Endothelial cell of umbilical vein (primary cell): ENCODE measurements at regions not wholly inside any gene's neighbourhood (a gene's known extent, or its start where the extent isn't known, plus 50 kb on each side); places are given as distances from the start of the nearest gene placed in this dataset.

Experiments
- CTCF ChIP-seq, 2 donors: IDR thresholded peaks; 1 replicate in 1 of 2; 2 replicates in 1 of 2; pipeline ENCODE4 v1.5.1; 2011; ENCODE audit warnings: low read length in 2 of 2, mild to moderate bottlenecking in 2 of 2, moderate library complexity in 2 of 2, control low read depth in 1 of 2, inconsistent platforms in 1 of 2, low read depth in 1 of 2; ENCODE audit not compliant: insufficient read depth in 1 of 2; ENCODE audit errors: extremely low read depth in 1 of 2
- EZH2 ChIP-seq: IDR thresholded peaks from 2 replicates; pipeline ENCODE4 v1.6.1; 2012; ENCODE audit warnings: borderline replicate concordance, low read depth, mild to moderate bottlenecking, moderate library complexity, low read length, inconsistent platforms; ENCODE audit not compliant: severe bottlenecking
- FOS ChIP-seq: IDR thresholded peaks from 2 replicates; pipeline ENCODE4 v1.6.1; 2011; ENCODE audit warnings: mild to moderate bottlenecking, low read length, moderate library complexity, borderline replicate concordance; ENCODE audit not compliant: insufficient read depth
- GATA2 ChIP-seq: IDR thresholded peaks from 2 replicates; pipeline ENCODE4 v1.7.0; 2011; ENCODE audit warnings: low read depth, mild to moderate bottlenecking, moderate library complexity, mixed read lengths, low read length; ENCODE audit not compliant: insufficient read length, insufficient read depth
- JUN ChIP-seq: IDR thresholded peaks from 2 replicates; pipeline ENCODE4 v1.6.1; 2011; ENCODE audit warnings: borderline replicate concordance, low read depth; ENCODE audit not compliant: insufficient read length, insufficient read depth
- MAX ChIP-seq: IDR thresholded peaks from 2 replicates; pipeline ENCODE4 v1.6.1; 2011; ENCODE audit not compliant: insufficient read depth, insufficient read length
- MYC ChIP-seq: IDR thresholded peaks from one replicate; pipeline ENCODE4 v1.6.1; 2011; ENCODE audit warnings: mild to moderate bottlenecking, low read depth, low read length
- POLR2A ChIP-seq: IDR thresholded peaks from 2 replicates; pipeline ENCODE4 v1.6.1; 2012; ENCODE audit warnings: low read depth, mild to moderate bottlenecking, control low read depth, low read length
- POLR2AphosphoS5 ChIP-seq: IDR thresholded peaks from 2 replicates; pipeline ENCODE4 v1.6.1; 2012; ENCODE audit warnings: low read depth, mild to moderate bottlenecking, control low read depth, low read length, moderate library complexity; ENCODE audit not compliant: insufficient read depth

- TF ChIP-seq CTCF (IDR thresholded peaks at IDR 0.05; ENCODE audit: extremely low read depth in 1 of 2, insufficient read depth in 1 of 2, low read depth in 1 of 2, low read length in 2 of 2) (no peak), EZH2 (no peak), POLR2AphosphoS5 (no peak), POLR2A (no peak), JUN (no peak), FOS (no peak), MAX (no peak), GATA2 (no peak), MYC (no peak)
These were observed 155.8 kb downstream of the TBC1D2B start for GRCh38 chr15:77921664-77922063.
